ENCODE measurements at regions not wholly inside any gene's neighbourhood (a gene's known extent, or its start where the extent isn't known, plus 50 kb on each side); places are given as distances from the start of the nearest gene placed in this dataset.

DNA sequence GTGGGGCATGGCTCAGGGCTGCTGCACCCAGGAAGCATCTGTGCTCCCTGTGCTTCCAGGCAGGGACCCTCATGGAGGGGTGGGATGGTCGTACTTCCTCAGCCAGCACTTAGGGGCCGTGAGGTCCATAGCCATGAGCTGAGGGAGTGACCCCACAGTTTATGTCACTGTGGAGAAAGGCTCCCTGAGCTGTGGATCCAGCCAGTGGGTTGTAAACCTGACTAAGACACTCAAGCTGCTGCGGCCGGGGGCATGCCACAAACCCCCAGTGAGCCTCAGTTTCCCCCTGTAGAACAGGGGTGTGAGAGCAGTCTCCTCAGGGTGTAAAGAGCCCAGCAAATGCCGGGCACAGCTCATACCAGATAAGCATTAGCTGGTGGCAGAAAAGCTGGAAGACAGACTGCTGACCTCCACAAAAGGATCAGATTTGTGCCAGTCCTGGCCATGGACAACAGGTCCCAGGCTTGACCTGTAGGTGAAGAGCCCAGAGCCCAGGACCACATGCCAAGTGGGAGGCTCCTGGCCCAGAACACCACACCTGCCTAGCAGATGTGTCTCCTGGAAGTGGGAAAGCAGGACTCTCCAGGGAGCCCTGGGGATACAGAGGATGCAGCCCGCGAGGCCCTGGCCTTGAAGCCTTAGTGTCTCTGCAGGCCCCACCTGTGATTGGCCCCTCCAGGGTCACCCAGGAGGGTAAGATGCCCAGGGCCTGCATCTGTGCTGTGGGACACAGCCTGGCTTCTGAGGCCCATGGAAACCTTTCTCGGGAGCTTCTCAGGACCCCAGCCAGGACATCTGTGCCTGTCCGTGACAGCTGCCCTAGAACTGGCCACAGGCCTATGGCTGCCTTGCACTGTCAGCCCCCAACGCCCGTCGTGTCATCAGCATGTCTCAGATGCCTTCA is 78.1 kb upstream of the RET start:
- in situ Hi-C loops (cut with MboI; ENCODE audit: low pct_unique_long_range_greater_than_20kb in 2 of 9, low sequenced_read_pairs in 9 of 9, unreplicated experiment in 9 of 9), result no loop called here
- WGBS, 10 experiments, result 10 to 80% (median 74%) methylated on average over 1 to 6 of the region's 12 CpGs; no CpG with 5 or more reads in 6 of the 10 experiments
- no peak overlapping the region for H3K4me3 ChIP-seq
- no peak for ATAC-seq (replicated peaks in 6 of 8)
- no peak overlapping the region for H3K27ac ChIP-seq
- no peaks in the 10 kb centered on the region for H3K4me1 ChIP-seq (replicated peaks in 1 of 2)

- in situ Hi-C loops (cut with MboI; ENCODE audit: low pct_unique_long_range_greater_than_20kb in 2 of 9, low sequenced_read_pairs in 9 of 9, unreplicated experiment in 9 of 9), result no loop called here
- no peak overlapping the region for H3K27ac ChIP-seq
- H3K4me1 ChIP-seq (replicated peaks in 1 of 2), result no peaks in the 10 kb centered on the region
- ATAC-seq (replicated peaks in 6 of 8), result no peak
- WGBS, 10 experiments, result 40 to 100% (median 70%) methylated on average over 1 to 2 of the region's 8 CpGs; no CpG with 5 or more reads in 7 of the 10 experiments
- no peak overlapping the region for H3K4me3 ChIP-seq
Measured at GRCh38 chr10:42999385-43000020, 77.4 kb upstream of the RET start.

- in situ Hi-C loops (cut with MboI; ENCODE audit: low pct_unique_long_range_greater_than_20kb in 2 of 9, low sequenced_read_pairs in 9 of 9, unreplicated experiment in 9 of 9), result no loop called here
- 60% methylated on average over 1 of the region's 3 CpGs; no CpG with 5 or more reads in 9 of the 10 experiments for WGBS, 10 experiments
- no peak for ATAC-seq (replicated peaks in 6 of 8)
Measured at GRCh38 chr10:43000021-43000411, 76.9 kb upstream of the RET start.

DNA sequence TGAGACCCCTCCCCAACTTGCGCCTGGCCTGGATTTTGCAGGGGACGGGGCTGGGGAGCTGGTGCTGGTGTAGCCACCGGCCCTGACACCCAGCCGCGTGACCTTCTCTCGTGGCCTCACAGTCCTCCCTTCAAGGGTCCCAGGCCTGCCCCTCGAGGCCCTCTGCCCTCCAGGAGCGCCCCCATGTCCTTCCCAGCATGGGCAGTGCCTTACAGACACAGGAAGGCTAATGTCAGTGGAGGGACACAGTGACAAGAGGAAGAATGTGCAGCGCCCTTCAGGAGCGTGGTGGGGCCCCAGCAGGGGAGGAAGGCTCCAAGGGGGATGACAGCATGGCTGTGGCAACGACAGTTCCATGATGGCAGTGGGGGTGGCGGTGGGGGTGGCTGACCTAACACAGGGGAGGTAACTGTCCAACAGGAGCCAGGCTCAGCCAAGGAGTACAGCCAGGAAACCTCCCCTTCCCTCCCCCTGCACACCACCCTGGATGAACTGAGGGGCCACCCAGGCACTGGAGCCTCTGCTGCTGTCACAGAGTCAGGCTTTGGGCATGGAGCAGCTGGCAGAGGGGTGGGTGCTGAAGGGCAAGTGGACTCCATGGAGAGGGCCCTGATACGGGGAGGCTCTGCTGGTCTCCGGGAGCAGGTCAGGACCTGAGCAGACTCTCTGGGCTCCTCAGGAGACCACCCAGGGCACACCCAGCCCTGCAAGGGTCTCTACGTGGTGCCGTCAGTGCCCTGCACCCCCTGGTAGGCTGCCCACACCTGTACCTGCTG is 76.0 kb upstream of the RET start:
- ATAC-seq (replicated peaks in 6 of 8), result no peak
- Histone ChIP-seq H3K27ac (no peak overlapping the region), H3K4me3 (no peak overlapping the region), H3K4me1 (replicated peaks in 1 of 2) (no peaks in the 10 kb centered on the region)
- in situ Hi-C loops (cut with MboI; ENCODE audit: low pct_unique_long_range_greater_than_20kb in 2 of 9, low sequenced_read_pairs in 9 of 9, unreplicated experiment in 9 of 9), result no loop called here
- 0 to 88% methylated on average over 2 to 7 of the region's 16 CpGs; no CpG with 5 or more reads in 8 of the 10 experiments for WGBS, 10 experiments

More at GRCh38 chr10:43000021-43000411, 76.9 kb upstream of the RET start:
- no peak overlapping the region for H3K27ac ChIP-seq
- no peak overlapping the region for H3K4me3 ChIP-seq
- no peaks in the 10 kb centered on the region for H3K4me1 ChIP-seq (replicated peaks in 1 of 2)

- Histone ChIP-seq H3K4me3 (no peak overlapping the region), H3K4me1 (replicated peaks in 1 of 2) (no peaks in the 10 kb centered on the region), H3K27ac (no peak overlapping the region)
- 0 to 42% methylated on average over 1 to 2 of the region's 3 CpGs; no CpG with 5 or more reads in 8 of the 10 experiments for WGBS, 10 experiments
- in situ Hi-C loops (cut with MboI; ENCODE audit: low pct_unique_long_range_greater_than_20kb in 2 of 9, low sequenced_read_pairs in 9 of 9, unreplicated experiment in 9 of 9), result no loop called here
- ATAC-seq (replicated peaks in 6 of 8), result no peak
Measured at GRCh38 chr10:43001427-43001795, 75.5 kb upstream of the RET start.

DNA sequence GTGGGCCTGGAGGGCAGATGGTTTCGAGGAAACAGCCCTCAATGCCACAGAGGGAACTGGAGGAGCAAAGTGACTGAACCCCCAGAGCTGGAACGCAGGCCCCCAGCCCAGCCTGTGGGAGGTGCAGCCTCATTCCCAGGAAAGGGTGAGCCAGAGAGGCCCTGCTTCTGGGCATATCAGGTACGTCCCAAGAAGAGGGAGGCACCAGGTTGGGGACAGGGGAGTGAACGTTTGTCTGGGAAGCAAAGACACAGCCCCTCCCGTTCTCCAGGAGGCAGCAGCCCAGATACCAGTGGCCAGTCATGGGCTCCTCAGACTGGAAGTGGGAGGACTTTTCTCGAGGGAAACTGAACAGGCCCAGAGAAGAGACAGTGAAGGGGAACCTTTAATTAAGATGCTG is 74.3 kb upstream of the RET start:
- H3K4me3 ChIP-seq, result no peak overlapping the region
- in situ Hi-C loops (cut with MboI; ENCODE audit: low pct_unique_long_range_greater_than_20kb in 2 of 9, low sequenced_read_pairs in 9 of 9, unreplicated experiment in 9 of 9), result no loop called here
- no peaks in the 10 kb centered on the region for H3K4me1 ChIP-seq (replicated peaks in 1 of 2)
- no peak overlapping the region for H3K27ac ChIP-seq
- 0 to 80% (median 44%) methylated on average over 1 to 4 of the region's 6 CpGs; no CpG with 5 or more reads in 2 of the 10 experiments for WGBS, 10 experiments
- no peak for ATAC-seq (replicated peaks in 6 of 8)

- 0 to 100% (median 72%) methylated on average over 1 of the region's 1 CpG; no CpG with 5 or more reads in 2 of the 10 experiments for WGBS, 10 experiments
- ATAC-seq (replicated peaks in 6 of 8), result no peak
- H3K4me3 ChIP-seq, result no peak overlapping the region
- H3K4me1 ChIP-seq (replicated peaks in 1 of 2), result no peaks in the 10 kb centered on the region
- in situ Hi-C loops (cut with MboI; ENCODE audit: low pct_unique_long_range_greater_than_20kb in 2 of 9, low sequenced_read_pairs in 9 of 9, unreplicated experiment in 9 of 9), result no loop called here
- no peak overlapping the region for H3K27ac ChIP-seq
Measured at GRCh38 chr10:43006490-43006889, 70.4 kb upstream of the RET start.

DNA sequence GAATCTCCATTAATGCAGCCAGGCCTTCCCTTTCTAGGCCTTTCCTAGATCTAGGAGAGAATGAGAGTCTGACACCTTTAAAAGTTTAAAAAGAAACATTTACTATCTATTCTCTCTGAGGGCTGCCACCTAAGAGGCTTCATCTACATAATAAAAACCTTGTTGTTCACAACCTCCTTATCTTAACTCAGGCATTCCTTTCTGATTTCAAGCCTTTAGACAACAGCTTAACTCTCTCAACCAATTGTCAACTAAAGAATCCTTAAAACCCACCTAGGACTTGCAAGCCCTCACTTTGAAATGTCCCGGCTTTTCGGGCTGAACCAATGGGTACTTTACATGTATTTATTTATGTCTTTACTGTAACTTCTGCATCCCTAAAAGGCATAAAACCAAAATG is 64.3 kb upstream of the RET start:
- no peak for ATAC-seq (replicated peaks in 6 of 8)
- 0 to 100% (median 25%) methylated on average over 1 to 2 of the region's 2 CpGs; no CpG with 5 or more reads in 3 of the 10 experiments for WGBS, 10 experiments
- Histone ChIP-seq H3K27ac (no peak overlapping the region), H3K4me3 (no peak overlapping the region), H3K4me1 (replicated peaks in 1 of 2) (no peaks in the 10 kb centered on the region)
- in situ Hi-C loops (cut with MboI; ENCODE audit: low pct_unique_long_range_greater_than_20kb in 2 of 9, low sequenced_read_pairs in 9 of 9, unreplicated experiment in 9 of 9), result no loop called here

GRCh38 chr10:43013065-43013464 is 63.8 kb upstream of the RET start:
- no peaks in the 10 kb centered on the region for H3K4me1 ChIP-seq (replicated peaks in 1 of 2)
- H3K4me3 ChIP-seq, result no peak overlapping the region
- 0 to 100% (median 50%) methylated on average over 1 of the region's 1 CpG; no CpG with 5 or more reads in 4 of the 10 experiments for WGBS, 10 experiments
- ATAC-seq (replicated peaks in 6 of 8), result no peak
- in situ Hi-C loops (cut with MboI; ENCODE audit: low pct_unique_long_range_greater_than_20kb in 2 of 9, low sequenced_read_pairs in 9 of 9, unreplicated experiment in 9 of 9), result no loop called here
- H3K27ac ChIP-seq, result no peak overlapping the region

DNA sequence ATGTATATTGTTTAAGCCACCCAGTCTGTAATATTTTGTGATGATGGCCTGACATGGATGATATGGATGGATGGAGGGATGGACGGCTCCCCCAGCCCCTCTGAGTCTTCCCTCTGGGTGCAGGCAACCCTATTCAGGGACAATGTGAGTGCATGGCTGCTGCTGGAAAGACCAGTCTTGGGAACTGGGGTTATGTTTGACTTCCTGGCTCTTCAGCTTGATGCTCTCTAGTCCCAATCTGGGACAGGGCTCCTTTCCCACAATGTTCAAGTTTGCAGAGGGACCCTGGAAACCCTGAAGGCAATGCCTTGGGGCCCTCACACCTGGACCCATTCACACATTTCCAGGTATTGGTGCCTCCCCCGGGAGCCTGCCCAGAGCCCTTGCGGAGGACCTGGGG is 52.3 kb upstream of the RET start:
- H3K27ac ChIP-seq, result no peak overlapping the region
- no peak overlapping the region for H3K4me3 ChIP-seq
- peaks cover 9 to 10% of the 10 kb centered on the region in 2 donors for H3K4me1 ChIP-seq (replicated peaks in 1 of 2)
- no CpG with 5 or more reads among the region's 3 CpGs for WGBS, 10 experiments
- in situ Hi-C loops (cut with MboI; ENCODE audit: low pct_unique_long_range_greater_than_20kb in 2 of 9, low sequenced_read_pairs in 9 of 9, unreplicated experiment in 9 of 9), result no loop called here
- no peak for ATAC-seq (replicated peaks in 6 of 8)

DNA sequence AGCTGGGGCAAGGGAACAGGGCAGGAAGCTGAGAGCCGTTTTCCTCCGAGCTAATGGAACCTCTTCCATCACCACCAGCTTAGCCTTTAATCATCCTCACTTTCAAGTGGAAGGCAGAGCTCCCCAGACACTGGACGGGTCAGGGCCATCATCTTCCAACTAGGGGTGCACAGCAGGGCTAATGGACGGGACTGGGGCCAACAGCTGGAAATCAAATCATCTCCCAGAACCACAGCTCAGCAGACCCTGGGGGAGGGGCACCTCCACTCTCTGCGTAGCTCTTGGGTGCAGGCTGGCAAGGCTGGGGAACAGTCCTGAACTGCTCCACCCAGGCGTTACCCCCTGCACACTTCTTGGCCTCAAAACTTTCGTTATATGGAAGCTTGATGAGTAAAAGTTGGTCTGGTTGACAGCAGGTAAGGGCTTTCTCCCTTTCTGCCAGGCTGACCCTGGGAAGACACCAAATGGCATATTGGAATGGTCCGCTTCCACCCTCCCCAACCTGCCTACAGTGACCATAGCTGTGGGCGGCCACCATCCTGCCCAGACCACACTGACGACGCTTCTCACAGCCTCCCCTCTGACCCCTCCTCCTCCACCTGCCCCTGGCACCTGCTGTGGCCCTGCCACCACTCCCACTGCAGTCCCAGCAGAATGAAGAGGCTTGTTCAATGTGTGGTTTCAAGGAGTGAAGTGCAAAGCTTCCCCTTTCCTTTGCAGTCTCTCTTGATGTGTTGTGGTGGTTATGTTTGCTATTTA is 51.7 kb upstream of the RET start:
- H3K27ac ChIP-seq, result no peak overlapping the region
- ATAC-seq (replicated peaks in 6 of 8), result no peak
- no peak overlapping the region for H3K4me3 ChIP-seq
- 0 to 100% (median 40%) methylated on average over 1 to 7 of the region's 11 CpGs; no CpG with 5 or more reads in 5 of the 10 experiments for WGBS, 10 experiments
- in situ Hi-C loops (cut with MboI; ENCODE audit: low pct_unique_long_range_greater_than_20kb in 2 of 9, low sequenced_read_pairs in 9 of 9, unreplicated experiment in 9 of 9), result loop anchor here in 1 of 9 experiments (25.0 kb wide), 1 partner anchor 88 kb away; no protein-coding TSS in a partner anchor
- H3K4me1 ChIP-seq (replicated peaks in 1 of 2), result peaks cover 9 to 10% of the 10 kb centered on the region in 2 donors
